ENCODE measurements at regions not wholly inside any gene's neighbourhood (a gene's known extent, or its start where the extent isn't known, plus 50 kb on each side); places are given as distances from the start of the nearest gene placed in this dataset.
"Not testable (repeated sequence)": the region's sequence is repeated elsewhere in the genome, so short reads cannot be mapped to it uniquely, and the experiment has no call there.

- no peak for DNase-seq (ENCODE audit: low read depth in 2 of 2)
Observed at GRCh38 chr7:148514236-148514635, 76.3 kb upstream of the C7orf33 start.

DNA sequence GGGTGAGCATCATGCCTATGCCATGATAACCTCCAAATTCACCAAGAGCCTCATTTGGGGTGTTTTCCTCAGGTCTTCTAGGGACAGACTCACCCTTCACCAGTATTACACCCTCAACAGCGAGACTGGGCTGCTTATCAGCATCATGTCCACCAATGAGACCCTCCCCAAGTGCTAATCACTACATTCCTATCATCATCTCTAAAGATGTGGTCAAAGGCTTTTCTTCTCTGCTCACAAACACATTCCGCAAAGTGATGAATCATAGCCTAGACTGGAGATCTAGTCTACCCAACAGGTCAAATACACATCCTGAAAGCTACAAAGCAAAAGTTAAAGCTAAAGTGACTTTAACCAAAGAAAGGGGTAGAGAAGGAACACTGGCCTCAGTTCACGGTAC is 75.3 kb upstream of the C7orf33 start:
- DNase-seq (ENCODE audit: low read depth in 2 of 2) = no peak

DNA sequence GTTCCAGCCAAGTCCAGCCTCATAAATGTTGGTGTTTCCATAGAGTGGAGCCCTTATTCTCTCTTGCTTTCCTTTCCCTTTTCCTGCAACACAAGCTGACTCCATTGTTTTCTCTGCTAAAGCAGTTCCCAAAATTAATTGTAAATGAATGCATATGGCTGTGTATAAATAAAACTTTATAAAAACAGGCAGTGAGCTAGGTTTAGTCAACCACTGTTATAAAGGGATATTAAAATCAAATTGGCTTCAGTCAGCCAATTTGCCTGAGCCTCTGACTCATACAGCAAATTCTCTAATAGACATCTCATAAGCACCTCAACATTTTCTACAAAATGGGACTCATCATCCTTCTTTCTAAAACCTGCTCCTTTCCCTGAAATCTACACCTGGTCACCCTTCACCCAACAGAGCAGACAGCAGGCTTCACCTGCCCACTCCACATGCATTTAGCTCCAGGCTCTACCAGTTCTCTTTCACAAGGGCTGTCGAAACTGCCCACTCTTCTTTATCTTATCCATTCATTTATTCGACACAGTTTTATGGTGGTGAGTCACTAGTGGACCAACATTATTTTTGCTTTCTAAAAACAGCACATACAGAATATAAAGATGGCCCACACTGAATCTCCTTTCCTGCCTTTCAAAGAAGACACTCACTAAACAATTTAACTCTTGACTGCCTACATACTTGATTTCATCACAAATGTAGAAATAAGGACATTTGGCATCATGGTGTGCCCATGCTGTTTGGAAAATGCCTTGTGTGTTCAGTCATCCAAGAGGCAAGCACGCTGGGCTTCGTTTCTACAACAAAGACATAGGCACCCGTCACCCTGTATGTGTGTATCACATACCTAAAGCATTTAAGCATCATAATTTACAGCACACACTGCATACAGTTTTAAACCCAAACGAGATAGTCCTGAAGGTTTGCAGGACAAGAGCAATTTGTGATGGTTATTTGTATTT is 74.6 kb upstream of the C7orf33 start:
- no peak for DNase-seq (ENCODE audit: low read depth in 2 of 2)

GRCh38 chr7:148519386-148519785 is 71.2 kb upstream of the C7orf33 start:
- DNase-seq (ENCODE audit: low read depth in 2 of 2) = not testable (repeated sequence)

- no peak for DNase-seq (ENCODE audit: low read depth in 2 of 2)
Observed at GRCh38 chr7:148521271-148521670, 69.3 kb upstream of the C7orf33 start.

- DNase-seq (ENCODE audit: low read depth in 2 of 2) = no peak
Observed at GRCh38 chr7:148523550-148523949, 67.0 kb upstream of the C7orf33 start.

DNA sequence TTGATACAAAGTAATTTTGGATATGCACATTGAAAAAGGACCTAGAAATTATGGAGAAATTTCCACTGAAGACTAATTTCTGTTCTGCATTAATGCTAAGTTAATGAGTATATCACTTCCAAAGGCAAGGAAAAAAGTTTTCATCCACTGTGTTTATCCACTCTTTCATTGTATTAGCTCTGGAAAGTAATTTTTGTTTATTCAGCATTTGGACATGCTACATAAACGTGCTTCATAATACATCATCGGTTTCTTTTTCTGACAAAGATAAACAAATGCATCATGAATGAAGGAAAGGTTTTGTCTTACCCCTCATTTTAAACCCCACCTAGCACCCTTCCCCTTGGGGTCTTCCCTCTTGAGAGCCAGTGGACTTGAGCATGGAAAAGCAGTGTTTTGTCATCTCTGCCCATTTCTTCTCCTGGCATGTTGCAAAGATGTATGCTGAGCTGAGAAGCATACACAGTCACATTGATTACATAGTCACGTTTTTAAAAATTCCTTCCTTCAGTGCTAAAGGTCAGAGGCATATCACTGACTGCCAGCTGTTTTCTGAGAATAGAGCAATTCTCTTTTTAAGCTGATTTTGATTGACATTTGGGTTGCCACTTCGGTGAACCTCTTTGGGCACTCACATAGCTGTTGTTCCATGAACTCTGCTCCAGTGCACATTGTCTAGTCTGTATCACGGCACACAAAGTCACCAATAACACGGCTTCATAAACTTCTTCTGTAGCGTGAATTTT is 65.9 kb upstream of the C7orf33 start:
- no peak for DNase-seq (ENCODE audit: low read depth in 2 of 2)

DNA sequence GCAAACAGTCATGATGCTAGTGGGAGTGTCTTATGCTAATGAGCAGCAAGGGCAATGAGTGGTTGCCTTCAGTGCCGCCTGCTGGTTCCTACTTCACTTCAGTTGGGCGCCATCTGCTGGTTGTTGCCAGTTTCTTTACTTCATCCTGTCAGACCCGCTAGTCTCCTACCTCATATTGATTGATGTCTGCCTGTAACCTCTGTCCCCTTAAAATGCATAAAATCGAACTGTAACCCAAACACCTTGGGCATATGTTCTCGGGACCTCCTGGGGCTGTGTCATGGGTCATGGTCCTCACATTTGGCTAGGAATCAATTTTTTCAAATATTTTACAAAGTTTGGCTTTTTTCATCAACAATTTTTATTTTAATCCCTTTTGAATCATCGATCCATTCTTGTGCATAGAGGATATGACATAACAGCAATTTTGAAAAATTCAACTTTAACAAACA is 62.8 kb upstream of the C7orf33 start:
- peak; percentile 89 to 93 for DNase-seq (ENCODE audit: low read depth in 2 of 2)

GRCh38 chr7:148535217-148535616 is 55.3 kb upstream of the C7orf33 start:
- peak; percentile 1 to 25 for DNase-seq (ENCODE audit: low read depth in 2 of 2)

DNA sequence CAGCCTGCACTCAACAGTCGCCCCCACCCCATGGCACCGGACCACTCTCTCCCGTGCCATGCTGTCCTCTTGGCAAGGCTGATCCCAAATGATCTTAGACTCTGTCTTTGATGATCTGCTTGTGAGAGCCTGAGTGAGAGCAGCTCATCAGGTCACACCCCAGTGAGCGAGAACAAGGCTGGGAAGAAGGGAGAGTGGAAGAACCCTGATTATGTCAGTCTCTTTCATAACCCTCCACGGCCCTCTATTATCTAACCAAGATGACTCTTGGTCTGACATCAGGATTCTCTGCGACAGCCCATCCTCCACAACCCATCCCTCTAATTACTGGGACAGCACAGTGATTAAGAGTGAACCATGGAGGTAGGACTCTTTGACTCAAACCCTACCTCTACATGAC is 53.1 kb upstream of the C7orf33 start:
- DNase-seq (ENCODE audit: low read depth in 2 of 2) = no peak

GRCh38 chr7:148540041-148540738 is 50.4 kb upstream of the C7orf33 start:
- peak in 1 of 2 donors; percentile 9 for DNase-seq (ENCODE audit: low read depth in 2 of 2)
